B cell (primary cell): ENCODE measurements at regions not wholly inside any gene's neighbourhood (a gene's known extent, or its start where the extent isn't known, plus 50 kb on each side); places are given as distances from the start of the nearest gene placed in this dataset.

Source experiments
- ATAC-seq: fragments of 200-7000 bp; cut with Tn5 transposase; one replicate; pipeline ENCODE4 v1.10.0; 2021; ENCODE audit warnings: low read depth, mild to moderate bottlenecking, moderate number of reproducible peaks, moderate library complexity
- CTCF ChIA-PET: fragments of 350-600 bp; sonication (Branson Sonifier 250); formaldehyde crosslinking; loops from one replicate; lab custom pipeline; 2021; ENCODE audit warnings: antibody characterized with exemption, inconsistent platforms; lab: Charles Lee
- POLR2A ChIA-PET: fragments of 350-600 bp; sonication (Branson Sonifier 250); formaldehyde crosslinking; loops from one replicate; lab custom pipeline; 2021; ENCODE audit warnings: antibody characterized with exemption; lab: Charles Lee
- DNase-seq: peaks from one replicate; pipeline ENCODE4 v3.0.0; 2013
- H2AFZ ChIP-seq: 2 replicates; pipeline ENCODE4 v1.6.1; 2012; ENCODE audit warnings: mild to moderate bottlenecking, low read depth, low read length; ENCODE audit not compliant: insufficient read depth, poor library complexity, severe bottlenecking
- H3K27ac ChIP-seq, 2 donors: 1 replicate in 1 of 2; 2 replicates in 1 of 2; pipeline ENCODE4 v1.5.1; 2012 to 2013; ENCODE audit warnings: low read length in 2 of 2, mild to moderate bottlenecking in 2 of 2, moderate library complexity in 1 of 2
- H3K27me3 ChIP-seq, 4 experiments: fragments of 200-600 bp in 1 of 4; sonication (generic) in 1 of 4; replicated peaks in 1 of 4; 1 replicate in 2 of 4; 2 replicates in 2 of 4; pipeline versions ENCODE4 v1.6.1 to v1.7.0; 2013 to 2016; ENCODE audit warnings: low read length in 3 of 4, mild to moderate bottlenecking in 2 of 4, mixed read lengths in 1 of 4, moderate library complexity in 1 of 4; ENCODE audit not compliant: insufficient read depth in 4 of 4, control insufficient read depth in 3 of 4; ENCODE audit errors: control extremely low read depth in 1 of 4
- H3K36me3 ChIP-seq, 2 experiments: replicated peaks in 1 of 2; 1 replicate in 1 of 2; 2 replicates in 1 of 2; pipeline versions ENCODE4 v1.6.1 to v1.7.1; 2013; ENCODE audit warnings: low read length in 1 of 2; ENCODE audit not compliant: insufficient read depth in 2 of 2, control insufficient read depth in 1 of 2; ENCODE audit errors: control extremely low read depth in 1 of 2, extremely low read depth in 1 of 2
- H3K4me1 ChIP-seq, 2 donors: fragments of 200-600 bp in 1 of 2; sonication (generic) in 1 of 2; 1 replicate in 1 of 2; 2 replicates in 1 of 2; pipeline versions ENCODE4 v1.5.1 to v1.6.1; 2013 to 2017; ENCODE audit warnings: low read length in 2 of 2; ENCODE audit not compliant: control insufficient read depth in 2 of 2, insufficient read depth in 2 of 2
- H3K4me2 ChIP-seq: replicated peaks from 2 replicates; pipeline ENCODE3; 2012; ENCODE audit warnings: mild to moderate bottlenecking, low read depth, low read length; ENCODE audit not compliant: poor library complexity, severe bottlenecking
- H3K4me3 ChIP-seq, 5 experiments: fragments of 200-600 bp in 1 of 5; sonication (generic) in 1 of 5; 1 replicate in 3 of 5; 2 replicates in 2 of 5; pipeline versions ENCODE4 v1.5.1 to v1.7.0; 2011 to 2016; ENCODE audit warnings: low read length in 4 of 5, mild to moderate bottlenecking in 4 of 5, low read depth in 2 of 5, control low read depth in 1 of 5, moderate library complexity in 1 of 5; ENCODE audit not compliant: insufficient read depth in 1 of 5; ENCODE audit errors: control extremely low read depth in 1 of 5, extremely low read depth in 1 of 5
- H3K79me2 ChIP-seq: fragments of 200-600 bp; sonication (generic); one replicate; pipeline ENCODE4 v1.6.0; 2016; ENCODE audit warnings: low read length; ENCODE audit not compliant: control insufficient read depth, insufficient read depth
- H3K9ac ChIP-seq: fragments of 200-600 bp; sonication (generic); 2 replicates; pipeline ENCODE4 v1.6.1; 2017; ENCODE audit warnings: mild to moderate bottlenecking, low read length, moderate library complexity
- H3K9me3 ChIP-seq, 3 donors: one replicate each; pipeline versions ENCODE4 v1.6.1 to v1.7.1; 2013; ENCODE audit warnings: low read length in 2 of 3; ENCODE audit not compliant: control insufficient read depth in 2 of 3, insufficient read depth in 1 of 3; ENCODE audit errors: control extremely low read depth in 1 of 3
- H4K20me1 ChIP-seq: 2 replicates; pipeline ENCODE4 v1.6.0; 2012; ENCODE audit warnings: mild to moderate bottlenecking, low read length; ENCODE audit not compliant: insufficient read depth, control insufficient read depth, poor library complexity, severe bottlenecking
- H3K27ac Mint-ChIP-seq: one replicate; pipeline ENCODE4 v1.8.0; 2021; ENCODE audit warnings: mixed read lengths
- H3K27me3 Mint-ChIP-seq: one replicate; pipeline ENCODE4 v1.8.0; 2021; ENCODE audit warnings: mixed read lengths
- H3K4me1 Mint-ChIP-seq: one replicate; pipeline ENCODE4 v1.8.0; 2021; ENCODE audit warnings: mixed read lengths
- H3K4me3 Mint-ChIP-seq: one replicate; pipeline ENCODE4 v1.8.0; 2021; ENCODE audit warnings: mixed read lengths
- H3K9me3 Mint-ChIP-seq: one replicate; pipeline ENCODE4 v1.8.0; 2022; ENCODE audit warnings: mixed read lengths; ENCODE audit not compliant: insufficient read depth
- CTCF ChIP-seq: fragments of 200-600 bp; IDR thresholded peaks from one replicate; pipeline ENCODE4 v1.8.0; 2022; ENCODE audit warnings: antibody characterized with exemption, mild to moderate bottlenecking
- EZH2 ChIP-seq: IDR thresholded peaks from 2 replicates; pipeline ENCODE4 v1.6.1; 2012; ENCODE audit warnings: borderline replicate concordance, low read depth, mild to moderate bottlenecking, moderate library complexity, low read length; ENCODE audit not compliant: insufficient read depth, poor library complexity, severe bottlenecking
- whole genome bisulfite sequencing: methylation state at CpG from one replicate; pipeline ENCODE4 v1.1.5; 2013; ENCODE audit warnings: missing lambda C conversion rate; ENCODE audit not compliant: insufficient coverage; 5-methylcytosine and 5-hydroxymethylcytosine counted together
- intact Hi-C: fragments of 100-400 bp; cut with micrococcal nuclease; formaldehyde crosslinking; loops from one replicate; pipeline ENCODE4 v1.10.0; 2022

- ChIA-PET POLR2A (no interaction called here), CTCF (no interaction called here)
- Mint-ChIP-seq H3K27me3 (no peaks in the 10 kb centered on the region), H3K4me1 (no peaks in the 10 kb centered on the region), H3K9me3 (no peaks in the 10 kb centered on the region), H3K4me3 (no peak overlapping the region), H3K27ac (no peak overlapping the region)
- DNase-seq (no peak), ATAC-seq (no peak)
- H3K9me3 ChIP-seq, result no peaks in the 10 kb centered on the region
- no peaks in the 10 kb centered on the region for H3K79me2 ChIP-seq
- no peaks in the 10 kb centered on the region for H3K27me3 ChIP-seq
- no peak overlapping the region for H3K9ac ChIP-seq
- no peak for TF ChIP-seq CTCF
- 0% methylated on average over 3 of the region's 5 CpGs for WGBS
- no peak overlapping the region for H3K4me3 ChIP-seq
- no peak overlapping the region for H3K27ac ChIP-seq
- intact Hi-C loops, result no loop called here
- H3K4me1 ChIP-seq, result no peaks in the 10 kb centered on the region
- no peak overlapping the region for H2AFZ ChIP-seq
- no peaks in the 10 kb centered on the region for H4K20me1 ChIP-seq
- H3K4me2 ChIP-seq, result no peak overlapping the region
- H3K36me3 ChIP-seq, result no peaks in the 10 kb centered on the region
Observed at GRCh38 chr14:86072116-86072894, 542.4 kb downstream of the FLRT2 start.

GRCh38 chr14:86066651-86067050 is 536.7 kb downstream of the FLRT2 start:
- no peaks in the 10 kb centered on the region for H3K36me3 ChIP-seq
- no peaks in the 10 kb centered on the region for H3K27me3 Mint-ChIP-seq
- H3K4me1 ChIP-seq, result no peaks in the 10 kb centered on the region
- no peaks in the 10 kb centered on the region for H3K27me3 ChIP-seq
- no peaks in the 10 kb centered on the region for H4K20me1 ChIP-seq
- no peaks in the 10 kb centered on the region for H3K9me3 Mint-ChIP-seq
- H3K4me2 ChIP-seq, result no peak overlapping the region
- no peak overlapping the region for H3K27ac Mint-ChIP-seq
- no peak for TF ChIP-seq EZH2
- no peak for TF ChIP-seq CTCF
- ChIA-PET CTCF (no interaction called here), POLR2A (no interaction called here)
- H3K9me3 ChIP-seq, result peaks cover 0 to 3% (median 0%) of the 10 kb centered on the region in 3 donors
- no peak for ATAC-seq
- H2AFZ ChIP-seq, result no peak overlapping the region
- no peak overlapping the region for H3K4me3 ChIP-seq
- no peaks in the 10 kb centered on the region for H3K79me2 ChIP-seq
- intact Hi-C loops, result no loop called here
- DNase-seq, result no peak
- no peak overlapping the region for H3K27ac ChIP-seq
- no peak overlapping the region for H3K9ac ChIP-seq
- H3K4me3 Mint-ChIP-seq, result no peak overlapping the region
- no peaks in the 10 kb centered on the region for H3K4me1 Mint-ChIP-seq
- whole genome bisulfite sequencing, result no CpG with 5 or more reads among the region's 2 CpGs
